Hematopoietic multipotent progenitor cell treated with erythropoietin and hydrocortisone succinate and interleukin-3 and kit ligand, for 8 days (in vitro differentiated cells): ENCODE measurements at regions not wholly inside any gene's neighbourhood (a gene's known extent, or its start where the extent isn't known, plus 50 kb on each side); places are given as distances from the start of the nearest gene placed in this dataset.
"Not testable (repeated sequence)": the region's sequence is repeated elsewhere in the genome, so short reads cannot be mapped to it uniquely, and the experiment has no call there.

Experiments used
- DNase-seq: peaks from one replicate; pipeline ENCODE4 v3.0.0-alpha.2; 2015

DNA sequence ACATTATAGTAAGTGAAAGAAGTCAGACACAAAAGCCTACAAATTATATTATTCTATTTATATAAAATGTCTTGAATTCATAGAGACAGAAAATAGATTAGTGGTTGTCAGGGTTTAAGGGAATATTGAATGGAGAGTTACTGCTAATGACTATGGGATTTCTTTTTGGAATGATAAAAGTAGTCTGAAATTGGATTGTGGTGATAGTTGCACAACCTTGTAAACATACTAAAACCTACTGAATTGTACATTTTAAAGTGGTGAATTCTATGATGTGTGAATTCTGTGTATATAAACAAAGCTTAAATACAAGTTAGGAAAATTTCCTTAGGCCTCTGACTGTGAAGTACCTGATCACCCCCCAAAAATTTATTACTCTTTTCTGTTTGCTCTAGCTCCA lies 343.1 kb downstream of the TFAP2B start:
- DNase-seq = no peak

GRCh38 chr6:51163843-51164529 lies 345.3 kb downstream of the TFAP2B start:
- no peak for DNase-seq

DNA sequence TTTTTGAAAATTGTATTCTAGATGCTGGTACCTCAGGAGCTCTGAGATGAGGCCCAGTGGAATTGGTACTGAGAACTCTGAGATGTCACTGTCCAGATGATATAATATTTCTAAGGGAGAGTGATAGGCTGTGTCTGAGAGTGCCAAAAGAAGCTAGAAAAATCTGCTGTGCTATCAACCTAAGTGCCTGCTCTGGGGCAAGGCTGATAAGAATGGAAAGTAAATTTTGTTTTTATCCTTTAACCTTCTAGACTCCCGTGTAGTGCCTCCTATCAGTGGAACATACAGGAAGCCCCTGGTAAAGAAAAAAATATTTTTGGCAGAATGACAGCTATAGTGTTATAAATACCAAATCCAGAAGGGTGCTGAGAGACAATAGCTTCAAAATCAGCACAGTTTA lies 348.2 kb downstream of the TFAP2B start:
- no peak for DNase-seq

DNA sequence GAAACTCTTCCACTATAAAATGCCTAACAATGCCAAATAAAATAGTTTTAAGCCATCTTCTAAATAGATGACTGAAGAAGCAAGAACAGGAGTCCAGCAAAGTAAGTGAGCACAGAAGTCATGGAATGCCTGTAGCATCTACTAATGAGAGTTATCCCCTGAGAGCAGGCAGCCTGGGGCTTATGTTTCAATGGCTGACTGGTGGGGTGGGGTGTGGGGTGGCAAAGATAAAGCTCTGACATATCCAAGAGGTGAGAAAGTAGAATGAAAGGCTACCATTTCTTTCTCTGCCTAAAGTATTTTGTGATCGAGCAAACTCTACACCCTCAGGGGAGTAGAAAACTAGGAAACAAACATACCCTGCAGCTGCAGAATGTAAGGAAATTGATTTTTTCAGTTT lies 348.8 kb downstream of the TFAP2B start:
- DNase-seq = no peak

- no peak for DNase-seq
Measured at GRCh38 chr6:51182827-51183226, 364.2 kb downstream of the TFAP2B start.

DNA sequence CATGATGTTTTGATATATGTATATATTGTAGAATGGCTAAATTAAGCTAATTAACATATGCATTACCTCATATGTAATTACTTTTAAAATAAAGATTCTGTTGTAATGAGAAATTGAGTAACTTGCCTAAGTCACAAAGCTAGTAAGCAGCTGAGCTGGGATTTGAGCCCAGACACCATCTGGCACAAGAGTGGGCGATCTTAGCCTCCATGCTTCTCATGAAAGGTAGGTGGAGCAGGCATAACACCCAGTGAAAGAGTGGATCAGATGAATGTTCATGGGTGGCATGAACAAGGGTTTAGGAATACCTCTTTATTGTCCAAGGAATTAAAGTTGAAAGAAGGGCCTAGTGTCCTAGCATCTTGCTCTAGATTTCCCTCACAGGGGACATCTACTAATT lies 365.4 kb downstream of the TFAP2B start:
- no peak for DNase-seq

DNA sequence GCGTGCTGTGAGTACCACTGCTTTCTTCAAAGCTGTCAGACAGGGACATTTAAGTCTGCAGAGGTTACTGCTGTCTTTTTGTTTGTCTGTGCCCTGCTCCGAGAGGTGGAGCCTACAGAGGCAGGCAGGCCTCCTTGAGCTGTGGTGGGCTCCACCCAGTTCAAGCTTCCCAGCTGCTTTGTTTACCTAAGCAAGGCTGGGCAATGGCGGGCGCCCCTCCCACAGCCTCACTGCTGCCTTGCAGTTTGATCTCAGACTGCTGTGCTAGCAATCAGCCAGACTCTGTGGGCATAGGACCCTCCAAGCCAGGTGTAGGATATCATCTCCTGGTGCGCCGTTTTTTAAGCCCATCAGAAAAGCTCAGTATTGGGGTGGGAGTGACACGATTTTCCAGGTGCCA lies 374.5 kb downstream of the TFAP2B start:
- not testable (repeated sequence) for DNase-seq

GRCh38 chr6:51199105-51199552 lies 380.5 kb downstream of the TFAP2B start:
- DNase-seq = no peak

DNA sequence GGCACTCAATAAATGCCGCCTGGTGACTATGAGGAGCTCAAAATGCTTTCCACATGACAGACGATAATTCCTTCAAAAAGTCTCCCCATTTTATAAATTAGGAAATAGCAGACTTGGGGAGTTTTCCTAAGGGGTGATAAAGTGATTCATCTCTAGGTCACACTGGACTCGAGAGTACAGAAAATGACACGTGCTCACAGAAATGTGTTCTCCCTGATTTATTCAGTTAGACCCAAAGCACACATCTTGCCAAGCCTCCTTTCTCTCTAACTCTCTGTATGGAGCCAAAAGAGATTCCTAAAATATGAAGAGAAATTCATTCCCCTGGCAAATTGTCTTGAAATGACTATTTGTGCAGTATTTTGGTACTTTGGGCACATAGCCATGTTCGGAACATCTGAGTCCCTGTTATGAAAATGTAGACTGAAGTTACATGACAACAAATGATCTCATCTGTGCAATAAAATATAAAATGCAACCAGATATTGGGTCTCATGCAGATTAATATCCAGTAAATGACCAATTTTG lies 381.1 kb downstream of the TFAP2B start:
- no peak for DNase-seq

DNA sequence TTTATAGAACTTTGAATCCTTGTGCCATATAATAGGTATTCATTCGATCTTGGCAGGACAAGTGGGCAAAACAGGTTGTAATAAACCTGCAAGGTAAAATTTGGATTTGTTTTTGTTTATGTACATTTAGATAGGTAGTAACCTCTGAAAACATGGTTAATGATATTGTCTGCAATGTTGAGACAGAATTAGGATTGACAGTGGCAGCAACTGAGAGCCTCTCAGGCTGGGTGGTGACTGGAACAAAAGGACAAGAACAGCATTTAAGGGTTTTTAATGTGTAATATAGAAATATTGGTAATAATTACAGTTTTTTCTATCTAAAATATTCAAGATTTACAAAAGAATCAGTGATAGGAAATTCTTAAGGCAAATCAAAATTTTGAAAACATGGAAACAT lies 382.0 kb downstream of the TFAP2B start:
- no peak for DNase-seq

- DNase-seq = not testable (repeated sequence)
Measured at GRCh38 chr6:51202653-51203052, 384.0 kb downstream of the TFAP2B start.

GRCh38 chr6:51203504-51203903 lies 384.8 kb downstream of the TFAP2B start:
- no peak for DNase-seq

GRCh38 chr6:51206686-51207085 lies 388.0 kb downstream of the TFAP2B start:
- DNase-seq = not testable (repeated sequence)

DNA sequence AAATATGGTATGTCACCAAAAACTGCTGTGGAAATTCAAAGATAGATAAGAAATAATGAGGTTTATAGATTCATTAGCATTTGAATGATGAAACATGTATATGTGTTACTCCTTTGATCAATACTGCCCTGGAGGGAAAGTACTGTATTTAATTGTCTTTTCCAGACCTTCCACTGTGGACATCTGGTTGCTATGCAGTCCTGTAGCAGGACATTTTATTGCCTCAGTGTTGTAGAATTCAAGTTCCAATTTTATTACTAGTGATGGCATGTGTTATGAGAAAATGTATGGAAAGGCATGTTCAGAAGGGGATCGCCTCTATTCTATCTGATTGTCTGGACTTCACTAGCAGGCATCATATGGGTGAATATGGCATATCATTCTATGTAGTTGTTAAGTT lies 391.0 kb downstream of the TFAP2B start:
- DNase-seq = no peak

DNA sequence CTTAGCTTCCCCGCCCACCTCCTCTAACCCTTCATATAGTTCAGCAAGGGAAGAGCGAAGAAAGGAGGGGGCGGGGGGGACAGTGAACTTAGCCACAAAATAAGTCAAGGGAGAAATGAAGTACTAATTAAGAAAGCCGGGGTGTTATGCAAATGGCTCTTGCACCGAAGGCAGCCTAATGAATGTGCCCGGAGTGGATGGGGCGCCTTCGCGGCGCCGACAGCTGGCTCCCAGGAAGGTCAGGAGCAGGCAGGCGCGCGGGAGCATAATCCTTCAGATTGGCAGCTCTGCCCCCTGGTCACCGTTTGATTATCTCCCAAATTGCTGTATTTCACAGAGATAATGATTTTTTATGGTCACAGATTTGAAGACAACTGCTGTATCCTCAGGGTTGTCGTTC lies 395.1 kb downstream of the TFAP2B start:
- DNase-seq = no peak

- no peak for DNase-seq
Measured at GRCh38 chr6:51214442-51214841, 395.8 kb downstream of the TFAP2B start.

GRCh38 chr6:51218181-51218580 lies 399.5 kb downstream of the TFAP2B start:
- DNase-seq = no peak

GRCh38 chr6:51224580-51225240 lies 406.0 kb downstream of the TFAP2B start:
- DNase-seq = not testable (repeated sequence)

DNA sequence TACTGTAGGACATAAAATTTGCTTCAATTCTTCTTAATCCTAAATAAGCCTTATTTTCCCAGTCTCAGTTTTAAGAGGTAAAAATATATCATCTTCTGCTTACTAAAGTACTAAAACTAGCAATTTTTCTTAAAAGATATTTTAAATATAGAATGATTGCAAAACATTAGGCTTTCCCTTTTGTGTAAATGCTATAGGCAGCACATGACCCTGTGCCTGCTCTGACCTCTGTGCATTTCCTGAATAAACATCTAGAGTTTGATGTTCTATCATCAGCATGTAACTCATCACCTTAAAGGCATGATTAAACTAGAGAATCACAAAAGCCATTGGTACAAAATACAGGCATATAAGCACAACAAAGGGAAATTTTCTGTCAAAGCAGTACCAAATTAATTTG lies 422.7 kb downstream of the TFAP2B start:
- DNase-seq = no peak

- no peak for DNase-seq
Measured at GRCh38 chr6:51249798-51250197, 431.1 kb downstream of the TFAP2B start.

DNA sequence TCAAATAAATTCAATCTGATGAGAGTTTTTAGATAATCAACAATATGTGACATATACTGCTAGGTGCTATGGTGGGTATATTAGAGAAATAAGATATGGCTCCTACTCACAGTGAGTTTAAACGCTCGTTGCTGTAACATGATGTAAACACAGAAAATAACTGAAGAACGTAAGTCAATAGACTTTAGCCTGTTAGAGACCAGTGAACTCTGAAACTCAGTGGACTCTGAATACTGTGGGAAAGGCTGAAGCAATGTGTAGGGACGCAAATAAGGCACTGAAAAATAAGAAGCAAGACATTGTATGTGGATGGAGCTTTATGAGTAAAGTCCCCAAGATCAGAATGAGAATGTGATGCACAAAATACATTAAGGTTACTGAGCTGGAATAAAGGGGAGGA lies 431.6 kb downstream of the TFAP2B start:
- DNase-seq = no peak

GRCh38 chr6:51257938-51258337 lies 439.3 kb downstream of the TFAP2B start:
- no peak for DNase-seq

DNA sequence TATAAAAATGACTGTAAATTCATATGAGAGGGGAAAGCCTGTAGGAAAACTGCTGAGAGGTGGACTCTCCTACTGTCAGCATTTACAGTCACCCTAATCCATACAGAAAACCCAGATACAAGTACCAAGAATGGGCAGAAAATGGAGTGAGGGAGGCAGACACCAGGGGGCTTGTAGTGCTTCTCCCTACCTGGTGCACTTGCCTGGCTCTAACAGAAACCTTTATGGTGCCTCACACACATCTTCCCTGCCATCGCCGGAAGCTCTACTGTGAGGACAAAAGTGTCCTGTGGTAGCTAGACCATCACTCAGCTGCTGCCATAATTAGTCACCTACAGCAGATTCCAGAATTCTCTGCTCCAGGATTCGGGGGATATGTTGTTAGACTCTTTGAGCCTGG lies 441.3 kb downstream of the TFAP2B start:
- no peak for DNase-seq

GRCh38 chr6:51261691-51262090 lies 443.0 kb downstream of the TFAP2B start:
- no peak for DNase-seq

GRCh38 chr6:51265426-51265825 lies 446.8 kb downstream of the TFAP2B start:
- DNase-seq = no peak
